ENCODE measurements at regions not wholly inside any gene's neighbourhood (a gene's known extent, or its start where the extent isn't known, plus 50 kb on each side); places are given as distances from the start of the nearest gene placed in this dataset.

- DNase-seq = no peak
- Mint-ChIP-seq H3K27ac (ENCODE audit: unreplicated experiment) (no peak overlapping the region), H3K9me3 (ENCODE audit: low read depth, unreplicated experiment) (peaks cover 3% of the 10 kb centered on the region), H3K4me3 (ENCODE audit: low read depth, unreplicated experiment) (no peak overlapping the region), H3K27me3 (ENCODE audit: unreplicated experiment) (no peaks in the 10 kb centered on the region), H3K4me1 (ENCODE audit: low read depth, unreplicated experiment) (no peaks in the 10 kb centered on the region), H3K36me3 (ENCODE audit: insufficient read depth, unreplicated experiment) (no peaks in the 10 kb centered on the region)
- CTCF ChIA-PET = no interaction called here
- TF ChIP-seq CTCF (IDR thresholded peaks at IDR 0.05; ENCODE audit: unreplicated experiment) = no peak
- intact Hi-C loops (cut with micrococcal nuclease; ENCODE audit: unreplicated experiment) = no loop called here
- no TSS peak for BruUV-seq (replicated peaks)
Observed at GRCh38 chr5:30956251-30956650, 237.2 kb upstream of the CDH6 start.

- Mint-ChIP-seq H3K27me3 (ENCODE audit: unreplicated experiment) (no peaks in the 10 kb centered on the region), H3K36me3 (ENCODE audit: insufficient read depth, unreplicated experiment) (no peaks in the 10 kb centered on the region), H3K4me1 (ENCODE audit: low read depth, unreplicated experiment) (no peaks in the 10 kb centered on the region), H3K4me3 (ENCODE audit: low read depth, unreplicated experiment) (no peak overlapping the region), H3K27ac (ENCODE audit: unreplicated experiment) (no peak overlapping the region), H3K9me3 (ENCODE audit: low read depth, unreplicated experiment) (peaks cover 11% of the 10 kb centered on the region)
- no TSS peak for BruUV-seq (replicated peaks)
- intact Hi-C loops (cut with micrococcal nuclease; ENCODE audit: unreplicated experiment) = no loop called here
- no peak for DNase-seq
- CTCF ChIA-PET = no interaction called here
- TF ChIP-seq CTCF (IDR thresholded peaks at IDR 0.05; ENCODE audit: unreplicated experiment) = no peak
Observed at GRCh38 chr5:30937070-30937469, 256.4 kb upstream of the CDH6 start.

- H3K4me1 Mint-ChIP-seq (ENCODE audit: low read depth, unreplicated experiment) = no peaks in the 10 kb centered on the region
- H3K27me3 Mint-ChIP-seq (ENCODE audit: unreplicated experiment) = no peaks in the 10 kb centered on the region
- H3K4me3 Mint-ChIP-seq (ENCODE audit: low read depth, unreplicated experiment) = no peak overlapping the region
- no TSS peak for BruUV-seq (replicated peaks)
- H3K9me3 Mint-ChIP-seq (ENCODE audit: low read depth, unreplicated experiment) = peaks cover 10% of the 10 kb centered on the region
- no peak for TF ChIP-seq CTCF (IDR thresholded peaks at IDR 0.05; ENCODE audit: unreplicated experiment)
- no peak for DNase-seq
- no peak overlapping the region for H3K27ac Mint-ChIP-seq (ENCODE audit: unreplicated experiment)
- CTCF ChIA-PET = no interaction called here
- intact Hi-C loops (cut with micrococcal nuclease; ENCODE audit: unreplicated experiment) = no loop called here
- no peaks in the 10 kb centered on the region for H3K36me3 Mint-ChIP-seq (ENCODE audit: insufficient read depth, unreplicated experiment)
Observed at GRCh38 chr5:30933599-30933998, 259.9 kb upstream of the CDH6 start.

GRCh38 chr5:30932273-30933017, 261.0 kb upstream of the CDH6 start:
- intact Hi-C loops (cut with micrococcal nuclease; ENCODE audit: unreplicated experiment) = no loop called here
- H3K9me3 Mint-ChIP-seq (ENCODE audit: low read depth, unreplicated experiment) = peaks cover 10% of the 10 kb centered on the region
- H3K4me3 Mint-ChIP-seq (ENCODE audit: low read depth, unreplicated experiment) = no peak overlapping the region
- H3K4me1 Mint-ChIP-seq (ENCODE audit: low read depth, unreplicated experiment) = no peaks in the 10 kb centered on the region
- no peak for TF ChIP-seq CTCF (IDR thresholded peaks at IDR 0.05; ENCODE audit: unreplicated experiment)
- CTCF ChIA-PET = no interaction called here
- BruUV-seq (replicated peaks) = no TSS peak
- H3K36me3 Mint-ChIP-seq (ENCODE audit: insufficient read depth, unreplicated experiment) = no peaks in the 10 kb centered on the region
- DNase-seq = no peak
- H3K27ac Mint-ChIP-seq (ENCODE audit: unreplicated experiment) = no peak overlapping the region
- no peaks in the 10 kb centered on the region for H3K27me3 Mint-ChIP-seq (ENCODE audit: unreplicated experiment)
